ENCODE measurements at regions not wholly inside any gene's neighbourhood (a gene's known extent, or its start where the extent isn't known, plus 50 kb on each side); places are given as distances from the start of the nearest gene placed in this dataset.
A peak's percentile ranks its signal among the peaks of the same experiment; 100 is the strongest.

- no peaks in the 10 kb centered on the region for H3K36me3 ChIP-seq (replicated peaks; ENCODE audit: insufficient read depth, low read depth)
- H3K27ac ChIP-seq = no peak overlapping the region
- no peaks in the 10 kb centered on the region for H3K27me3 ChIP-seq
- no peak overlapping the region for H3K4me3 ChIP-seq
- no peaks in the 10 kb centered on the region for H3K9me3 ChIP-seq (ENCODE audit: low read depth)
- DNase-seq (ENCODE audit: low spot score) = no peak
- no peaks in the 10 kb centered on the region for H4K20me1 ChIP-seq (ENCODE audit: insufficient read depth, poor library complexity, severe bottlenecking)
- H3K79me2 ChIP-seq = no peaks in the 10 kb centered on the region
- TF ChIP-seq EZH2 (IDR thresholded peaks at IDR 0.05; ENCODE audit: borderline replicate concordance) (no peak), EZH2phosphoT487 (IDR thresholded peaks at IDR 0.05; ENCODE audit: low read depth, severe bottlenecking, unreplicated experiment) (no peak)
- TF ChIP-seq, protein P1, sequence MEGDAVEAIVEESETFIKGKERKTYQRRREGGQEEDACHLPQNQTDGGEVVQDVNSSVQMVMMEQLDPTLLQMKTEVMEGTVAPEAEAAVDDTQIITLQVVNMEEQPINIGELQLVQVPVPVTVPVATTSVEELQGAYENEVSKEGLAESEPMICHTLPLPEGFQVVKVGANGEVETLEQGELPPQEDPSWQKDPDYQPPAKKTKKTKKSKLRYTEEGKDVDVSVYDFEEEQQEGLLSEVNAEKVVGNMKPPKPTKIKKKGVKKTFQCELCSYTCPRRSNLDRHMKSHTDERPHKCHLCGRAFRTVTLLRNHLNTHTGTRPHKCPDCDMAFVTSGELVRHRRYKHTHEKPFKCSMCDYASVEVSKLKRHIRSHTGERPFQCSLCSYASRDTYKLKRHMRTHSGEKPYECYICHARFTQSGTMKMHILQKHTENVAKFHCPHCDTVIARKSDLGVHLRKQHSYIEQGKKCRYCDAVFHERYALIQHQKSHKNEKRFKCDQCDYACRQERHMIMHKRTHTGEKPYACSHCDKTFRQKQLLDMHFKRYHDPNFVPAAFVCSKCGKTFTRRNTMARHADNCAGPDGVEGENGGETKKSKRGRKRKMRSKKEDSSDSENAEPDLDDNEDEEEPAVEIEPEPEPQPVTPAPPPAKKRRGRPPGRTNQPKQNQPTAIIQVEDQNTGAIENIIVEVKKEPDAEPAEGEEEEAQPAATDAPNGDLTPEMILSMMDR (IDR thresholded peaks at IDR 0.05; ENCODE audit: poor library complexity) = no peak
- no peaks in the 10 kb centered on the region for H3K9me2 ChIP-seq (replicated peaks; ENCODE audit: insufficient read depth)
- no peak overlapping the region for H3K4me2 ChIP-seq
- H2AFZ ChIP-seq = no peak overlapping the region
- 87% methylated on average over 3 of the region's 3 CpGs for WGBS (ENCODE audit: low lambda C conversion rate, missing lambda C conversion rate)
- no peaks in the 10 kb centered on the region for H3K4me1 ChIP-seq (ENCODE audit: insufficient read depth)
These were observed 121.4 kb upstream of the TAB2 start for GRCh38 chr6:149196091-149196490.

GRCh38 chr6:149197482-149197881, 120.0 kb upstream of the TAB2 start:
- Histone ChIP-seq H3K4me1 (ENCODE audit: insufficient read depth) (no peaks in the 10 kb centered on the region), H3K36me3 (replicated peaks; ENCODE audit: insufficient read depth, low read depth) (no peaks in the 10 kb centered on the region), H3K79me2 (no peaks in the 10 kb centered on the region), H3K27me3 (no peaks in the 10 kb centered on the region), H3K9me2 (replicated peaks; ENCODE audit: insufficient read depth) (no peaks in the 10 kb centered on the region), H2AFZ (no peak overlapping the region), H3K4me2 (no peak overlapping the region), H3K4me3 (no peak overlapping the region), H3K9me3 (ENCODE audit: low read depth) (no peaks in the 10 kb centered on the region), H4K20me1 (ENCODE audit: insufficient read depth, poor library complexity, severe bottlenecking) (no peaks in the 10 kb centered on the region), H3K27ac (no peak overlapping the region)
- DNase-seq (ENCODE audit: low spot score) = no peak
- TF ChIP-seq, protein P1 (IDR thresholded peaks at IDR 0.05; ENCODE audit: poor library complexity) = peak; percentile 29
- TF ChIP-seq EZH2phosphoT487 (IDR thresholded peaks at IDR 0.05; ENCODE audit: low read depth, severe bottlenecking, unreplicated experiment) = no peak

DNA sequence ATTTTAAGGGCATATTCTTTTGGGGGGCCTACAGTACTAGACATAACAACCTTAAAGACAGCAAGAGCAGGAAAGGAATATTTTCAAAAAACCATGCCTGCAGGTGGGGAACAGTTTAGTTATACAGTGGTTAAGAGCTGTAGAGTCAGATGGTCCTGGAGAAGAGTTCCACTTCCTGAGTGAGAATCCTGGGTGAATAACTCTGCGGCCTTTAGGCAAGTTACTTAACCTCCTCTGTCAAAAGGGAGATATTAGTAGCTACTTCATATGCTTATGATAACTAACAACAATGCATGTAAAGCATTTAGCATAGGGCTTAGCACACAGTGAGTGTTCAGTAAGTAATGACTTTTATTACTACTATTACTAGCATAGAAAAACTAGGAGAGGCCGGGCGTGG, 119.2 kb upstream of the TAB2 start:
- no peak for DNase-seq (ENCODE audit: low spot score)
- TF ChIP-seq EZH2phosphoT487 (IDR thresholded peaks at IDR 0.05; ENCODE audit: low read depth, severe bottlenecking, unreplicated experiment) = no peak
- no peak for TF ChIP-seq EZH2 (IDR thresholded peaks at IDR 0.05; ENCODE audit: borderline replicate concordance)
- TF ChIP-seq, protein P1 (IDR thresholded peaks at IDR 0.05; ENCODE audit: poor library complexity) = no peak
- H3K9me3 ChIP-seq (ENCODE audit: low read depth) = no peaks in the 10 kb centered on the region
- WGBS (ENCODE audit: low lambda C conversion rate, missing lambda C conversion rate) = 94% methylated on average over 3 of the region's 3 CpGs
- no peaks in the 10 kb centered on the region for H4K20me1 ChIP-seq (ENCODE audit: insufficient read depth, poor library complexity, severe bottlenecking)
- H3K27me3 ChIP-seq = no peaks in the 10 kb centered on the region
- H2AFZ ChIP-seq = no peak overlapping the region
- no peak overlapping the region for H3K4me3 ChIP-seq
- H3K36me3 ChIP-seq (replicated peaks; ENCODE audit: insufficient read depth, low read depth) = no peaks in the 10 kb centered on the region
- H3K4me1 ChIP-seq (ENCODE audit: insufficient read depth) = no peaks in the 10 kb centered on the region
- no peak overlapping the region for H3K27ac ChIP-seq
- H3K4me2 ChIP-seq = no peak overlapping the region
- H3K9me2 ChIP-seq (replicated peaks; ENCODE audit: insufficient read depth) = no peaks in the 10 kb centered on the region
- H3K79me2 ChIP-seq = no peaks in the 10 kb centered on the region

DNA sequence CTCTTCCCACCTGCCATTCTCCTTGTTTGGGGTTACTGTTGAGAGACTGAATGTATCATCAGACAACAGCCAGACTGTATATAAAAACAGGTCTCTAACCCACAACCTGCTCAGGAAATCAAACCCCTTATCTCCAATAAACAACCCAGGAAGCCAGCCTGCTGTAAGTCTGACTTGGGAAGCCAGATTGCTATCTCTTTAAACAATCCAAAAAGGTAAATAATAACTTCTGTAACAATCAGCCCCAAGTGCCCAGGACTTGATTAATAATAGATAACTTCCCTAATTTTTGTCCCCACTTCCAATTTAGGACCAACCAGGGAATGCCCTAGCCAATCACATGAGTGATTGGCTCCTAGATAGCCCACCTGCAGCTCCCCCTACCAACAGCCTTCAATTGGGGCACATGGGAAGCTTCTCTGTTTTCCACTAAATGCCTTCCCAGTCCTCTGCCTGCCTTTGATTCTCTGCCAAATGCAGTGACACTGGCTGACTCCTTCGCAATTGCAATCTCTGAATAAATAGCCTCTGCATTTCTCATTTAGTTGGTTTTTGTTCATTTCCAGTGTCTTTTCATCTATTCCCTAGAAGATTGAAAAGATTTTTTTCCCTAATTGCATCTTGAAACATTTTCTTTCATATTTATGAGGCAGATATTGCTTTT, 117.1 kb upstream of the TAB2 start:
- H2AFZ ChIP-seq = no peak overlapping the region
- H3K9me3 ChIP-seq (ENCODE audit: low read depth) = no peaks in the 10 kb centered on the region
- TF ChIP-seq, protein P1 (IDR thresholded peaks at IDR 0.05; ENCODE audit: poor library complexity) = no peak
- no peak for TF ChIP-seq EZH2phosphoT487 (IDR thresholded peaks at IDR 0.05; ENCODE audit: low read depth, severe bottlenecking, unreplicated experiment)
- no peak for TF ChIP-seq EZH2 (IDR thresholded peaks at IDR 0.05; ENCODE audit: borderline replicate concordance)
- H3K36me3 ChIP-seq (replicated peaks; ENCODE audit: insufficient read depth, low read depth) = no peaks in the 10 kb centered on the region
- no peaks in the 10 kb centered on the region for H4K20me1 ChIP-seq (ENCODE audit: insufficient read depth, poor library complexity, severe bottlenecking)
- H3K9me2 ChIP-seq (replicated peaks; ENCODE audit: insufficient read depth) = no peaks in the 10 kb centered on the region
- DNase-seq (ENCODE audit: low spot score) = no peak
- H3K4me3 ChIP-seq = no peak overlapping the region
- no peaks in the 10 kb centered on the region for H3K79me2 ChIP-seq
- no peaks in the 10 kb centered on the region for H3K27me3 ChIP-seq
- 80% methylated on average over 1 of the region's 1 CpG for WGBS (ENCODE audit: low lambda C conversion rate, missing lambda C conversion rate)
- no peak overlapping the region for H3K27ac ChIP-seq
- no peaks in the 10 kb centered on the region for H3K4me1 ChIP-seq (ENCODE audit: insufficient read depth)
- no peak overlapping the region for H3K4me2 ChIP-seq

Measured in hepatocyte (in vitro differentiated cells).